Endothelial cell of umbilical vein (primary cell): ENCODE measurements at regions not wholly inside any gene's neighbourhood (a gene's known extent, or its start where the extent isn't known, plus 50 kb on each side); places are given as distances from the start of the nearest gene placed in this dataset.

Experiments
- BruUV-seq: library from RNA; stranded (reverse); fragments of 400-500 nt; replicated peaks from 2 replicates; lab custom pipeline; 2021; lab: Mats Ljungman, UMichigan
- CTCF ChIA-PET: fragments of 300-600, 350-600 bp; sonication (Branson Sonifier 250); formaldehyde crosslinking; loops from one replicate; lab custom pipeline; 2021; ENCODE audit warnings: antibody characterized with exemption, inconsistent platforms; lab: Charles Lee
- POLR2A ChIA-PET: fragments of 300-600, 350-600 bp; sonication (Branson Sonifier 250); formaldehyde crosslinking; loops from one replicate; lab custom pipeline; 2021; ENCODE audit warnings: antibody characterized with exemption, inconsistent platforms; lab: Charles Lee
- DNase-seq: peaks from one replicate; pipeline ENCODE4 v3.0.0-alpha.2; 2011; ENCODE audit warnings: low read depth, low spot score
- FAIRE-seq: peaks from 2 replicates; lab custom pipeline; 2011; peaks lifted over from hg19 to GRCh38; lab: Jason Lieb, UNC
- H2AFZ ChIP-seq: 2 replicates; pipeline ENCODE4 v1.6.0; 2012; ENCODE audit warnings: low read depth, low read length, control low read depth, inconsistent platforms
- H3K27ac ChIP-seq: 2 replicates; pipeline ENCODE4 v1.5.1; 2011; ENCODE audit warnings: low read depth, mild to moderate bottlenecking, control low read depth, low read length, moderate library complexity; ENCODE audit not compliant: insufficient read depth
- H3K27me3 ChIP-seq, 2 experiments: 2 replicates each; pipeline versions ENCODE4 v1.6.0 to v1.6.1; 2011; ENCODE audit warnings: low read length in 2 of 2, mixed read lengths in 1 of 2; ENCODE audit not compliant: control insufficient read depth in 2 of 2, insufficient read depth in 2 of 2
- H3K36me3 ChIP-seq, 2 experiments: 2 replicates in 1 of 2; 3 replicates in 1 of 2; pipeline ENCODE4 v1.5.1; 2011; ENCODE audit warnings: low read length in 2 of 2, mild to moderate bottlenecking in 1 of 2, moderate library complexity in 1 of 2; ENCODE audit not compliant: control insufficient read depth in 2 of 2, insufficient read depth in 2 of 2; ENCODE audit errors: extremely low read depth in 1 of 2
- H3K4me1 ChIP-seq: 3 replicates; pipeline ENCODE4 v1.5.1; 2011; ENCODE audit warnings: mild to moderate bottlenecking, low read length; ENCODE audit not compliant: control insufficient read depth, insufficient read depth; ENCODE audit errors: extremely low read depth
- H3K4me2 ChIP-seq: 2 replicates; pipeline ENCODE4 v1.6.1; 2011; ENCODE audit warnings: low read length, control low read depth, mixed read lengths; ENCODE audit not compliant: insufficient read depth
- H3K4me3 ChIP-seq, 3 experiments: fragments of 200-600 bp in 1 of 3; sonication (generic), shearing (Covaris generic) in 1 of 3; replicated peaks in 1 of 3; 2 replicates each; pipeline ENCODE4 v1.5.1; 2011 to 2016; ENCODE audit warnings: control low read depth in 3 of 3, low read length in 3 of 3, mild to moderate bottlenecking in 2 of 3, inconsistent platforms in 1 of 3, low read depth in 1 of 3, moderate library complexity in 1 of 3; ENCODE audit not compliant: insufficient read depth in 1 of 3
- H3K79me2 ChIP-seq: 2 replicates; pipeline ENCODE4 v1.6.0; 2012; ENCODE audit warnings: low read length, inconsistent platforms; ENCODE audit not compliant: control insufficient read depth, insufficient read depth
- H3K9ac ChIP-seq: replicated peaks from 2 replicates; pipeline ENCODE3; 2011; ENCODE audit warnings: low read length, control low read depth; ENCODE audit not compliant: insufficient read depth; ENCODE audit errors: extremely low read depth
- H3K9me1 ChIP-seq: replicated peaks from 3 replicates; pipeline ENCODE4 v1.6.0; 2011; ENCODE audit warnings: mild to moderate bottlenecking, low read length; ENCODE audit not compliant: control insufficient read depth, insufficient read depth; ENCODE audit errors: extremely low read depth
- H3K9me3 ChIP-seq: replicated peaks from 2 replicates; pipeline ENCODE4 v1.5.1; 2012; ENCODE audit warnings: low read length, inconsistent platforms; ENCODE audit not compliant: control insufficient read depth, insufficient read depth
- H4K20me1 ChIP-seq: replicated peaks from 2 replicates; pipeline ENCODE3; 2011; ENCODE audit warnings: mild to moderate bottlenecking, low read length; ENCODE audit not compliant: control insufficient read depth, insufficient read depth; ENCODE audit errors: extremely low read depth
- EZH2 ChIP-seq: IDR thresholded peaks from 2 replicates; pipeline ENCODE4 v1.6.1; 2012; ENCODE audit warnings: borderline replicate concordance, low read depth, mild to moderate bottlenecking, moderate library complexity, low read length, inconsistent platforms; ENCODE audit not compliant: severe bottlenecking
- FOS ChIP-seq: IDR thresholded peaks from 2 replicates; pipeline ENCODE4 v1.6.1; 2011; ENCODE audit warnings: mild to moderate bottlenecking, low read length, moderate library complexity, borderline replicate concordance; ENCODE audit not compliant: insufficient read depth
- GATA2 ChIP-seq: IDR thresholded peaks from 2 replicates; pipeline ENCODE4 v1.7.0; 2011; ENCODE audit warnings: low read depth, mild to moderate bottlenecking, moderate library complexity, mixed read lengths, low read length; ENCODE audit not compliant: insufficient read length, insufficient read depth
- JUN ChIP-seq: IDR thresholded peaks from 2 replicates; pipeline ENCODE4 v1.6.1; 2011; ENCODE audit warnings: borderline replicate concordance, low read depth; ENCODE audit not compliant: insufficient read length, insufficient read depth
- MYC ChIP-seq: IDR thresholded peaks from one replicate; pipeline ENCODE4 v1.6.1; 2011; ENCODE audit warnings: mild to moderate bottlenecking, low read depth, low read length
- POLR2A ChIP-seq: IDR thresholded peaks from 2 replicates; pipeline ENCODE4 v1.6.1; 2012; ENCODE audit warnings: low read depth, mild to moderate bottlenecking, control low read depth, low read length
- POLR2AphosphoS5 ChIP-seq: IDR thresholded peaks from 2 replicates; pipeline ENCODE4 v1.6.1; 2012; ENCODE audit warnings: low read depth, mild to moderate bottlenecking, control low read depth, low read length, moderate library complexity; ENCODE audit not compliant: insufficient read depth
- dilution Hi-C: fragments of 300-500 bp; cut with MboI; formaldehyde crosslinking; loops from one replicate; pipeline ENCODE4 v1.15.0; 2019; ENCODE audit warnings: low sequenced_read_pairs; ENCODE audit not compliant: extremely low pct_ligation_motif_present
- intact Hi-C: fragments of 100-400 bp; cut with micrococcal nuclease; formaldehyde crosslinking; loops from one replicate; pipeline ENCODE4 v1.10.0; 2022
- TF ChIP-seq, protein P1 (sequence below), 2 donors: IDR thresholded peaks; 1 replicate in 1 of 2; 2 replicates in 1 of 2; pipeline ENCODE4 v1.5.1; 2011; ENCODE audit warnings: low read length in 2 of 2, mild to moderate bottlenecking in 2 of 2, moderate library complexity in 2 of 2, control low read depth in 1 of 2, inconsistent platforms in 1 of 2, low read depth in 1 of 2; ENCODE audit not compliant: insufficient read depth in 1 of 2; ENCODE audit errors: extremely low read depth in 1 of 2
- TF ChIP-seq, protein P2 (sequence below): IDR thresholded peaks from 2 replicates; pipeline ENCODE4 v1.6.1; 2011; ENCODE audit not compliant: insufficient read depth, insufficient read length

DNA sequence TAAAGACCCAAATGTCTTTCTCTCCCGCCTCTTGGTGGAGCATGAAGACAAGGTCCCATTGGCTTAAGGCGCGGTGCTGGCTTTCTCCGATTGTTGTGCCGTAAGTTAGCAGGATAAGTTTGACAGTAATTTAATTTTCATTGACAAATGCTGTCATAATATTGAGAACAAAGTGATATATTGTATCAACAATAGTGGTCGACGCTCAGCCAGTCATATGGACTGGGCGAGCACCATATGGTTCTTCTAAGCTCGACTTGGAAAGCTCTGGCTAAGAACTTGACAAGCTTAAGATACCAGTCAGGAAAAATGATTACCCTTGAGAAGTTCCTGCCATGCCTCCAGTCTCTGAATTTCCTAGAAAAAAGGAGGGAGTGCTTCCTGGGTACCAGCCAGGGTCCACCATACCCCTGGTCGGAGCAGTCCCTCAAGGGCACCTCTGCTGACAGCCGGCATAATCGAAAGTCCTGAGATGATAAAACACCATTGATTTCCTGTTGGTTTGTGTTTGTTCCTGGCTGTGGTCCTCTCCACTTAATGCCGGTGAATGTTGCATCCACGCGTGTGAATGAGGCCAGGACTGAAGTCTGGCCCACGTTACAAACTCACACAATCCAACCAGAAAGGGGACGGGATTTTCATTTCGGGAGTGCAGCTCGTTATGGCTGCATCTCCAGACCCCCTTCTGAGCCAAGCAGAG is 262.1 kb downstream of the ZNF536 start:
- no peak for FAIRE-seq
- H3K4me1 ChIP-seq = no peaks in the 10 kb centered on the region
- CTCF ChIA-PET = no interaction called here
- no peak overlapping the region for H2AFZ ChIP-seq
- H3K9ac ChIP-seq = no peak overlapping the region
- TF ChIP-seq, protein P1, sequence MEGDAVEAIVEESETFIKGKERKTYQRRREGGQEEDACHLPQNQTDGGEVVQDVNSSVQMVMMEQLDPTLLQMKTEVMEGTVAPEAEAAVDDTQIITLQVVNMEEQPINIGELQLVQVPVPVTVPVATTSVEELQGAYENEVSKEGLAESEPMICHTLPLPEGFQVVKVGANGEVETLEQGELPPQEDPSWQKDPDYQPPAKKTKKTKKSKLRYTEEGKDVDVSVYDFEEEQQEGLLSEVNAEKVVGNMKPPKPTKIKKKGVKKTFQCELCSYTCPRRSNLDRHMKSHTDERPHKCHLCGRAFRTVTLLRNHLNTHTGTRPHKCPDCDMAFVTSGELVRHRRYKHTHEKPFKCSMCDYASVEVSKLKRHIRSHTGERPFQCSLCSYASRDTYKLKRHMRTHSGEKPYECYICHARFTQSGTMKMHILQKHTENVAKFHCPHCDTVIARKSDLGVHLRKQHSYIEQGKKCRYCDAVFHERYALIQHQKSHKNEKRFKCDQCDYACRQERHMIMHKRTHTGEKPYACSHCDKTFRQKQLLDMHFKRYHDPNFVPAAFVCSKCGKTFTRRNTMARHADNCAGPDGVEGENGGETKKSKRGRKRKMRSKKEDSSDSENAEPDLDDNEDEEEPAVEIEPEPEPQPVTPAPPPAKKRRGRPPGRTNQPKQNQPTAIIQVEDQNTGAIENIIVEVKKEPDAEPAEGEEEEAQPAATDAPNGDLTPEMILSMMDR (IDR thresholded peaks at IDR 0.05; ENCODE audit: extremely low read depth in 1 of 2, insufficient read depth in 1 of 2, low read depth in 1 of 2, low read length in 2 of 2) = no peak
- TF ChIP-seq MYC (no peak), POLR2AphosphoS5 (no peak), POLR2A (no peak), GATA2 (no peak), JUN (no peak), EZH2 (no peak), FOS (no peak)
- TF ChIP-seq, protein P2, sequence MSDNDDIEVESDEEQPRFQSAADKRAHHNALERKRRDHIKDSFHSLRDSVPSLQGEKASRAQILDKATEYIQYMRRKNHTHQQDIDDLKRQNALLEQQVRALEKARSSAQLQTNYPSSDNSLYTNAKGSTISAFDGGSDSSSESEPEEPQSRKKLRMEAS = no peak
- no peaks in the 10 kb centered on the region for H4K20me1 ChIP-seq
- DNase-seq = no peak
- H3K9me1 ChIP-seq = no peaks in the 10 kb centered on the region
- no peaks in the 10 kb centered on the region for H3K27me3 ChIP-seq
- BruUV-seq = no TSS peak
- H3K79me2 ChIP-seq = no peaks in the 10 kb centered on the region
- no peak overlapping the region for H3K4me3 ChIP-seq
- dilution Hi-C loops = loop anchor here (25.0 kb wide), 1 partner anchor 897 kb away; no protein-coding TSS in a partner anchor
- POLR2A ChIA-PET = no interaction called here
- H3K36me3 ChIP-seq = no peaks in the 10 kb centered on the region
- H3K27ac ChIP-seq = no peak overlapping the region
- no peak overlapping the region for H3K4me2 ChIP-seq
- intact Hi-C loops = no loop called here
- peaks cover 3% of the 10 kb centered on the region for H3K9me3 ChIP-seq
